PFSK-1 (cell line): ENCODE measurements at regions not wholly inside any gene's neighbourhood (a gene's known extent, or its start where the extent isn't known, plus 50 kb on each side); places are given as distances from the start of the nearest gene placed in this dataset.

Experiments used
- POLR2AphosphoS5 ChIP-seq: IDR thresholded peaks from 2 replicates; pipeline ENCODE4 v1.6.1; 2012; ENCODE audit warnings: low read depth, mild to moderate bottlenecking, control low read depth, low read length, moderate library complexity
- SIN3A ChIP-seq: IDR thresholded peaks from 2 replicates; pipeline ENCODE4 v1.6.1; 2012; ENCODE audit warnings: mild to moderate bottlenecking, low read length, moderate library complexity, borderline replicate concordance; ENCODE audit not compliant: insufficient read depth

DNA sequence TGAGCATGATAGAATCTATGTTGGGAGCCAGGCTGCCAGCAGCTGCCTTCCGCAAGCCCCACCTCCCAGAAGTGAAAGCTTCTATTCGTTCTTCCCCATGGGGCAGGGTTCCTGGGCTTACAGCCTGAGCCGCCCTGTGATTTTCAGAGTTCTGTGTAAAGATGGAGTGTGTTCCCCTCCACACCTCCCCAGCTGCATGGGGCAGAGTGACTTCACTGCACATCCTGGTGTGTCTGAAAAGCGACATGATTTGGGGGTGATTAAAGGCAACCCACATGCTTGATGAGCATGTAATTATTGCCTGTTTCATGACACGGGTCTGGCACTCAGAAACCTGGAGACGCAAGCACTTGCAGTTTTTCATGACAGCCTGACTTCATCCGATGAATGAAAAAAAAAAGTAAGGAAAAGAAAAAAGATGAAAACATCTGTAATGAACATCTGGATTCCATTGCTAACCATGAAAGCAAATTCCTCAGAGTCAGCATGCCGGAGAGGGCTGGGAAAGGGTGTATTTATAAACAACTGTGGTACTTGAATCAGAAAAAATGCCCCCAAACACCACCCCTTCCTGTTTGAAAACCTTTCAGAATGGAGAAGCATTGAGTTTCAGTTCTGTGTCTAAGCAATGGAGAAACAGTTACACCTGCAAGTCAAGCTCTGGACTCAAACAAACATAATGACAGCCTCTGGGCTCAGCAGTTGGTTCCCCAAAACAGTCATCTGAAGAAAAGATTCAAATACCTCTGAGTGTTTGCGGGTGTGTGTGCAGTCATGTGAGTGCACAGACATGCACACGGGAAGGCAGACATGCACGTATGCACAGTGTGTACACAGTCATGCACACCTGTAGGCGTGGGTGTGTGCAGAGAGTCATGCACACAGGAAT lies 266.0 kb downstream of the ENGASE start:
- no peak for TF ChIP-seq POLR2AphosphoS5
- TF ChIP-seq SIN3A = no peak
